NCI-H146 treated with DMSO at 0.1 percent for 48 hours (cell line): ENCODE measurements at regions not wholly inside any gene's neighbourhood (a gene's known extent, or its start where the extent isn't known, plus 50 kb on each side); places are given as distances from the start of the nearest gene placed in this dataset.
A peak's percentile ranks its signal among the peaks of the same experiment; 100 is the strongest.

Source experiments
- DNase-seq: peaks from one replicate; lab custom pipeline; 2025; ENCODE audit not compliant: unreplicated experiment; lab: John Stamatoyannopoulos, UW

GRCh38 chr19:34305221-34306083 lies 51.1 kb downstream of the GARRE1 start:
- peak; percentile 28 for DNase-seq

GRCh38 chr19:34306213-34306661 lies 51.9 kb downstream of the GARRE1 start:
- DNase-seq, result no peak

DNA sequence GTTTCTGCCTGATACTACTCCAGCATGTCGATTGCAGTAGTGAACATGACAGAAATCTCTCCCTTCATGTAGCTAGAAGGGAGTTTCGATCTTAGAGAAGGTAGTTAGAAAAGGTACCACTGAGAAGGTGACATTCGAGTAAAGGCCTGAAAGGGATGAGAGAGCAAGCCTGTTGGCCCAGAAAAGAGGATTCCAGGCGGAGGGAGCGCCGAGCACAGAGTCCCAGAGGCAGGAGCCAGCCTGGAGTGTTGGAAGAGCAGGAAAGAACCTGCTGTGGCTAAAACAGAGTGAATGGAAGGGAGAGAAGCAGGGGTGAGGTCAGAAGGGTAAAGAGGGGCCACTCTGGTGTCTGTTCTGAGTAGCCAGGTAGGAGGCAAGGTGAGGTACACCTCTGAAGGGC lies 52.5 kb downstream of the GARRE1 start:
- no peak for DNase-seq

DNA sequence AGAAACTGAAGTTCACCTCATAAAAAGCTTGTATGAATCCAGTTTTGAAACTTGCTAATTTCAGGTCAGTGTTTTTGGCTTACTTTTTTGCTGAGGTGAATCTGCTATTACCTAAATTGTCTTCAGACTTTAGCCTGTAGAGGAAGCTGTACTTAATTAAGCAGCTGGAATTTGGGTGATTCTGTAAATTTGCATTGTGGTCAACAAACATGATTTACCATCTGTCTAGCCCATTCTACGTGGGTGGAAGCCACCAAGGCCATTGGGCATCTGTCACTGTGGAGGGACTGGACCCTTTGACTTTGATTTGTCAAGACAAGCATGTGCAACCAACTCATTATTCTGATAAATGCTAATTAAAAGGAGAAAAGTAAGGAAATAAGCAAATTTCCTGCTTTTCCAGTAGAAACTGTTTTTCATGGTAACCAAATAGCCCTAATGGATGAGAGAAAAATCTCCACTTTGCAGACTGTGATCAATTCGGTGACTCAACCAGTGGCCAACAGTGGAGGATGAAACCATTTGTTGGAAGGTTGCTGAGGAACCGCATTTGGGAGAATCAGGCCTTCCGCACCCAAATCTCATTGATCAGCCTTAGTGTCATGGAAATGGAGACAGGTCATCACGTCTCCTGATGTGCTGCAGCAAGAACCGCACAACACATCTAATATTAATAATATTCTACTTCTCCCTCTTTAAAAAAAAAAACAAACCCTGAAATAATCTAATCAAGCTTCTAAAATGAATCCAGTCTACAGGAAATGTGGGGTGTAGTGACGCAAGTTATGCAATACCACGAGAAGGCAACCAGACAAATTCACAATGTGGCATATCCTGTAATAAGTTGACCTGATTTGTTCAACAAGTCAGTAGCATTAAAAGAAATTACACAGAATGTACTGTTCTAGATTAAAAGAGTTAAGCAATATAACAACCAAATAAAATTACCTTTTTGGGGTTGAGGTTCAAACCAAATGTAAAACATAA lies 54.3 kb downstream of the GARRE1 start:
- DNase-seq, result no peak

GRCh38 chr19:34309368-34310138 lies 55.2 kb downstream of the GARRE1 start:
- no peak for DNase-seq

- DNase-seq, result peak; percentile 86
These were observed 54.5 kb upstream of the GPI start for GRCh38 chr19:34310494-34310981.

DNA sequence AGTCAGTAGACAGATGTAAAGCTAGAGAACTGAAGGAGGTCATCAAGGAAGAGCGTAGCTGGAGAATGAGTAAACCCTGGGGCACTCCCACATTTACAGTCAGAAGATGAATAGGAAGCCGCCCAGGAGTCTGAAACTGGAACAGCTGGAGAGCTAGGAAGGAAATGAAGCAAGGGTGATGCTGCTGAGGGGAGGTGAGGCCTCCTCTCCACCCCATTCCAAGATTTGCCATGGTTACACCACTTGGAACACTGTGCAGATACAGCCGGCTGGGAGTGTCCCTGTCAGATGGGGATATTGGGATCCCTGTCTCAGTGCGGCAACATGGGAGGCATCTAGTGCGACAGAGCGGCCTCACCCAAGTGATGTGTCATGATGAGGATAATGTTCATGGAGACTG lies 51.8 kb upstream of the GPI start:
- DNase-seq, result no peak

- no peak for DNase-seq
These were observed 50.3 kb upstream of the GPI start for GRCh38 chr19:34314437-34315313.
